Lung (tissue), 11 donors: ENCODE measurements at regions not wholly inside any gene's neighbourhood (a gene's known extent, or its start where the extent isn't known, plus 50 kb on each side); places are given as distances from the start of the nearest gene placed in this dataset.

ENCODE experiments used
- ATAC-seq: fragments of 200-7000 bp; cut with Tn5 transposase; one replicate; pipeline ENCODE4 v1.9.1; 2020; ENCODE audit warnings: moderate number of reproducible peaks; ENCODE audit not compliant: insufficient read depth, low FRiP score
- DNase-seq, 3 donors: peaks; one replicate each; pipeline ENCODE4 v3.0.0-alpha.2; 2013 to 2017
- H3K27ac ChIP-seq, 2 donors: one replicate each; pipeline ENCODE4 v1.5.1; 2013; ENCODE audit warnings: mild to moderate bottlenecking in 2 of 2, moderate library complexity in 2 of 2, control low read depth in 1 of 2, inconsistent platforms in 1 of 2, low read depth in 1 of 2, low read length in 1 of 2
- H3K27me3 ChIP-seq, 3 donors: one replicate each; pipeline ENCODE4 v1.5.1; 2013; ENCODE audit warnings: low read length in 2 of 3; ENCODE audit not compliant: control insufficient read depth in 3 of 3, insufficient read depth in 3 of 3
- H3K36me3 ChIP-seq, 4 donors: one replicate each; pipeline ENCODE4 v1.5.1; 2013; ENCODE audit warnings: low read length in 4 of 4, mild to moderate bottlenecking in 1 of 4, moderate library complexity in 1 of 4; ENCODE audit not compliant: control insufficient read depth in 4 of 4, insufficient read depth in 4 of 4
- H3K4me1 ChIP-seq, 5 donors: one replicate each; pipeline ENCODE4 v1.5.1; 2013; ENCODE audit warnings: low read length in 5 of 5, mild to moderate bottlenecking in 2 of 5, moderate library complexity in 1 of 5; ENCODE audit not compliant: control insufficient read depth in 5 of 5, insufficient read depth in 5 of 5
- H3K4me3 ChIP-seq: one replicate; pipeline ENCODE4 v1.5.1; 2013; ENCODE audit warnings: mild to moderate bottlenecking, control low read depth, moderate library complexity
- H3K9ac ChIP-seq, 2 donors: one replicate each; pipeline ENCODE4 v1.5.1; 2013; ENCODE audit warnings: low read length in 2 of 2, control low read depth in 1 of 2; ENCODE audit not compliant: insufficient read depth in 1 of 2
- H3K9me3 ChIP-seq, 4 donors: one replicate each; pipeline ENCODE4 v1.5.1; 2013; ENCODE audit warnings: low read length in 3 of 4, mild to moderate bottlenecking in 1 of 4, moderate library complexity in 1 of 4; ENCODE audit not compliant: control insufficient read depth in 4 of 4, insufficient read depth in 3 of 4
- CTCF ChIP-seq: IDR thresholded peaks from 2 replicates; pipeline ENCODE4 v1.5.1; 2012; ENCODE audit warnings: mild to moderate bottlenecking; ENCODE audit errors: control extremely low read depth, extremely low read depth
- WGBS, 2 donors: extraction: QIAGEN DNeasy Blood & Tissue Kit; methylation state at CpG; one replicate each; pipeline ENCODE4 v1.1.7; 2013; 5-methylcytosine and 5-hydroxymethylcytosine counted together
- donor health status: control.
- donor health status: control.
- donor health status: Bipolar disorder and iron deficiency.
- donor health status: healthy.
- donor health status: DM: yes; HTN: yes; CAD: no.

- no peak for ATAC-seq
- 90 to 95% methylated on average over 3 of the region's 3 CpGs for whole genome bisulfite sequencing, 2 donors
- Histone ChIP-seq H3K4me3 (no peak overlapping the region), H3K9me3 (no peaks in the 10 kb centered on the region), H3K9ac (no peak overlapping the region), H3K27ac (no peak overlapping the region), H3K27me3 (no peaks in the 10 kb centered on the region), H3K36me3 (no peaks in the 10 kb centered on the region), H3K4me1 (peaks cover 6 to 33% (median 18%) of the 10 kb centered on the region in 5 donors)
- DNase-seq, result no peak
- no peak for TF ChIP-seq CTCF
Observed at GRCh38 chr11:130526846-130527245, 78.4 kb downstream of the ADAMTS15 start.

DNA sequence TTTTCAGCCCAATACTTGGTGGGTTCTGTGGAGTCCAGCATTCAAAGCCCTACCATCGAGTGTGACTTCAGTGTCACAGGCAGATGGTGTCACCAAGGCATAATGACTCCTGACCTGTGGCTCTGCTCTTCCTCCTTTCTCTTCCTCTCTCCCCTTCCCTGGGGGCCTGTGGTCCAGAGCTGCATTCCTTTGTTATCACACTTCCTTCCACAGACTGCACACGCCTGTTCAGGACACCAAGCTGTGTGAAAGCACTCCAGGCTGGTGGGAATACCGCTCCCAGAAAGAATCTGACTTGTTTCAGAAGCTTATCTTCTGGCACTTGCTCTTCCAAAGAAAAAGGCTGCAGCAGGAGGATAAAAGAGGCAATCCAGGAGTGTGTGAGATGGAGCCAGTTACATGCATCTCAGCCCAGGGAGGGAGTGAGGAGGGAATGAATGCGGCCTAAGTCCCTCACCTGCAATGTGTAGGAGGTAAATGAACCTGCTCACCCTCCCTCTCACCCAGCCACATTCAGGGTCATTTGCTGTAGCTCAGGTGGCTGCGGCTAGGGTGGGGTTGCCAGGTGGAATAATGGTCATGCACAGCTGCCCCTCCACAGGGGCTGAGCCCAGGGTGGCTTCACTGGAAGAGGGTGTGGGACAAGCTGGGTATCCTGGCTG, 79.3 kb downstream of the ADAMTS15 start:
- Histone ChIP-seq H3K27ac (peak overlapping the region in 1 of 2 donors; percentile 55), H3K4me3 (no peak overlapping the region), H3K4me1 (peaks cover 4 to 24% (median 11%) of the 10 kb centered on the region in 5 donors), H3K9me3 (no peaks in the 10 kb centered on the region), H3K9ac (no peak overlapping the region), H3K36me3 (no peaks in the 10 kb centered on the region), H3K27me3 (no peaks in the 10 kb centered on the region)
- no peak for TF ChIP-seq CTCF
- DNase-seq, result peak; percentile 40 to 54 (median 46)
- WGBS, 2 donors, result 50 to 51% methylated on average over 5 of the region's 5 CpGs
- no peak for ATAC-seq

DNA sequence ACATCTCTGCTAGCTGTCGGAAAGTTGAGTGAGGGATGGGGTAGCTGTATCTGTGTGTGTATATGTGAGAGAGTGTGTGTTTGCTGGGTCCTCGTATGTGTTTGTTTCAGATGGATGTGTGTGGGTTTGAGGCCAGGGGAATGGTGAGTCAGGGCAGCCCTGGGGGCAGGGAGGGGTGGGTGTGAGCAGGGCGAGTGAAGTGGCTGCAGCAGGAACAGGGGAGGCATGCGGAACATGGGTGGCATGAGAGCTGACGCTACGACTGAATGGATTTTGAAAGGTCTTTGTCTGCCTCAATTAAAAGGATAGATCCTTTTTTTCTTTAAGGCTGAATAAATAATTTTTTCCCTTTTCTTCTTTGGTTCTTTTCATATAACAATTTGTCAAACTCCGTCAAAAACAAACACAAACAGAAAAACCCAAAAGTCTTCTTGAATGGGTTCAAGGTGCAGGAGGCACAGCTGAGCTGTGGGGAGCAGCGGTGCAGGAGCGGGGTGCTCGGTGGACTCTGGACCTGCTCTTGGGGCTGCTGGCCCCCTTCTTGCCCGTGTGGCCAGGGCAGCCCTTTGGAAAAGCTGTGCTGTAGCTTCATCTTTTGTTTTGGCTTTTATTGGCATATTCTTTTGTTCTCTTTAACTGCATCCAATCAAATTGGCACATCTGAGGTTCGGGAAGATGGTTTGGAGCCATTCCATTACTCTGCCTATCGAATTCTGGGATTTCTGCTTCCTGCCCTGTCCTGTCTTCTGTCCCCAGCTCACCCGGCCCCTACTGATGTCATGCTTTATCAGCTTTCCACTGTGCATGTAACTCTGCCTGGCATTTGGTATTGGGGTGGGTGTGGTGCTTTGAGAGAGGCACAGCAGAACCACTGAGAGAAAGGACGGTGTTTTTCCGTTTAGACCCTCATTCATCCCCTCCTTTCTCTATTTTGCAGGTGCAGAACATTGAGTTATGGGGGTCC, 80.1 kb downstream of the ADAMTS15 start:
- Histone ChIP-seq H3K9me3 (no peaks in the 10 kb centered on the region), H3K4me3 (no peak overlapping the region), H3K27me3 (no peaks in the 10 kb centered on the region), H3K4me1 (peaks cover 4 to 24% (median 11%) of the 10 kb centered on the region in 5 donors), H3K9ac (no peak overlapping the region), H3K27ac (peak overlapping the region in 1 of 2 donors; percentile 78), H3K36me3 (no peaks in the 10 kb centered on the region)
- DNase-seq (no peak), ATAC-seq (no peak)
- TF ChIP-seq CTCF, result no peak
- WGBS, 2 donors, result 80 to 87% methylated on average over 15 to 16 of the region's 16 CpGs
